NT2/D1 (cell line): ENCODE measurements at regions not wholly inside any gene's neighbourhood (a gene's known extent, or its start where the extent isn't known, plus 50 kb on each side); places are given as distances from the start of the nearest gene placed in this dataset.

ENCODE experiments used
- SUZ12 ChIP-seq: IDR thresholded peaks from 2 replicates; pipeline ENCODE4 v1.6.1; 2011; ENCODE audit not compliant: insufficient read length, insufficient read depth; ENCODE audit errors: extremely low read depth
- YY1 ChIP-seq: IDR thresholded peaks from 2 replicates; pipeline ENCODE4 v1.6.1; 2011; ENCODE audit not compliant: insufficient read length, insufficient read depth
- ZNF274 ChIP-seq: IDR thresholded peaks from 2 replicates; pipeline ENCODE4 v1.6.1; 2011; ENCODE audit warnings: mild to moderate bottlenecking, low read depth, low read length

- TF ChIP-seq SUZ12 (no peak), ZNF274 (no peak), YY1 (no peak)
Observed at GRCh38 chr4:175129797-175130196, 211.6 kb downstream of the ADAM29 start.
